ENCODE measurements at regions not wholly inside any gene's neighbourhood (a gene's known extent, or its start where the extent isn't known, plus 50 kb on each side); places are given as distances from the start of the nearest gene placed in this dataset.

GRCh38 chr2:187708272-187708671 lies 154.0 kb upstream of the TFPI start:
- no peak for DNase-seq
- no peaks in the 10 kb centered on the region for H3K79me2 ChIP-seq (ENCODE audit: insufficient read depth, low read length)
- no peak overlapping the region for H2AFZ ChIP-seq (ENCODE audit: insufficient read depth, low read depth, low read length, poor library complexity, severe bottlenecking)
- H3K36me3 Mint-ChIP-seq = no peaks in the 10 kb centered on the region
- 80% methylated on average over 1 of the region's 1 CpG for WGBS (ENCODE audit: insufficient coverage)
- no peak overlapping the region for H3K4me3 Mint-ChIP-seq
- H3K9ac ChIP-seq (ENCODE audit: insufficient read depth, low read length, poor library complexity, severe bottlenecking) = no peak overlapping the region
- no peaks in the 10 kb centered on the region for H4K20me1 ChIP-seq (ENCODE audit: insufficient read depth, low read length)
- H3K4me1 ChIP-seq (ENCODE audit: control insufficient read depth in 1 of 2, insufficient read depth in 2 of 2, low read length in 2 of 2) = no peaks in the 10 kb centered on the region
- no peak overlapping the region for H3K27ac Mint-ChIP-seq
- no peak overlapping the region for H3K4me3 ChIP-seq (replicated peaks in 1 of 3; ENCODE audit: low read depth in 2 of 3, low read length in 3 of 3)
- peaks cover 0 to 3% (median 0%) of the 10 kb centered on the region in 7 donors for H3K9me3 Mint-ChIP-seq
- no peaks in the 10 kb centered on the region for H3K36me3 ChIP-seq (replicated peaks in 1 of 2; ENCODE audit: control insufficient read depth in 1 of 2, insufficient read depth in 2 of 2, low read length in 2 of 2)
- no peak for TF ChIP-seq CTCF (IDR thresholded peaks at IDR 0.05)
- intact Hi-C loops (cut with micrococcal nuclease) = no loop called here
- no peak overlapping the region for H3K4me2 ChIP-seq (replicated peaks; ENCODE audit: extremely low read depth, low read length, poor library complexity, severe bottlenecking)
- H3K27ac ChIP-seq (ENCODE audit: low read depth in 1 of 2, low read length in 2 of 2) = no peak overlapping the region
- H3K9me3 ChIP-seq (replicated peaks in 1 of 2; ENCODE audit: control insufficient read depth in 1 of 2, insufficient read depth in 1 of 2, low read length in 2 of 2) = no peaks in the 10 kb centered on the region
- H3K27me3 ChIP-seq (ENCODE audit: control insufficient read depth in 2 of 2, insufficient read depth in 2 of 2, low read length in 2 of 2) = no peaks in the 10 kb centered on the region
- H3K27me3 Mint-ChIP-seq (ENCODE audit: low read depth in 3 of 3) = no peaks in the 10 kb centered on the region
- no peaks in the 10 kb centered on the region for H3K4me1 Mint-ChIP-seq

- no peak for TF ChIP-seq CTCF (IDR thresholded peaks at IDR 0.05)
Measured at GRCh38 chr2:187709065-187709464, 154.8 kb upstream of the TFPI start.

More at GRCh38 chr2:187709065-187709464, 154.8 kb upstream of the TFPI start:
- no peak overlapping the region for H3K27ac ChIP-seq (ENCODE audit: low read depth in 1 of 2, low read length in 2 of 2)
- H3K27me3 ChIP-seq (ENCODE audit: control insufficient read depth in 2 of 2, insufficient read depth in 2 of 2, low read length in 2 of 2) = no peaks in the 10 kb centered on the region
- no peaks in the 10 kb centered on the region for H3K9me3 ChIP-seq (replicated peaks in 1 of 2; ENCODE audit: control insufficient read depth in 1 of 2, insufficient read depth in 1 of 2, low read length in 2 of 2)
- Mint-ChIP-seq H3K4me3 (no peak overlapping the region), H3K27me3 (ENCODE audit: low read depth in 3 of 3) (no peaks in the 10 kb centered on the region), H3K36me3 (no peaks in the 10 kb centered on the region), H3K27ac (no peak overlapping the region), H3K4me1 (no peaks in the 10 kb centered on the region), H3K9me3 (peaks cover 0 to 3% (median 0%) of the 10 kb centered on the region in 7 donors)
- H3K4me1 ChIP-seq (ENCODE audit: control insufficient read depth in 1 of 2, insufficient read depth in 2 of 2, low read length in 2 of 2) = no peaks in the 10 kb centered on the region
- intact Hi-C loops (cut with micrococcal nuclease) = no loop called here
- H4K20me1 ChIP-seq (ENCODE audit: insufficient read depth, low read length) = no peaks in the 10 kb centered on the region
- H3K4me2 ChIP-seq (replicated peaks; ENCODE audit: extremely low read depth, low read length, poor library complexity, severe bottlenecking) = no peak overlapping the region
- no CpG with 5 or more reads among the region's 2 CpGs for WGBS (ENCODE audit: insufficient coverage)
- no peak overlapping the region for H2AFZ ChIP-seq (ENCODE audit: insufficient read depth, low read depth, low read length, poor library complexity, severe bottlenecking)
- no peaks in the 10 kb centered on the region for H3K79me2 ChIP-seq (ENCODE audit: insufficient read depth, low read length)
- H3K36me3 ChIP-seq (replicated peaks in 1 of 2; ENCODE audit: control insufficient read depth in 1 of 2, insufficient read depth in 2 of 2, low read length in 2 of 2) = no peaks in the 10 kb centered on the region
- H3K9ac ChIP-seq (ENCODE audit: insufficient read depth, low read length, poor library complexity, severe bottlenecking) = no peak overlapping the region
- no peak for DNase-seq
- no peak overlapping the region for H3K4me3 ChIP-seq (replicated peaks in 1 of 3; ENCODE audit: low read depth in 2 of 3, low read length in 3 of 3)

Data from CD14-positive monocyte (primary cell).